Smooth muscle cell (in vitro differentiated cells): ENCODE measurements at regions not wholly inside any gene's neighbourhood (a gene's known extent, or its start where the extent isn't known, plus 50 kb on each side); places are given as distances from the start of the nearest gene placed in this dataset.

ENCODE experiments used
- DNase-seq: peaks from one replicate; lab custom pipeline; 2025; ENCODE audit not compliant: unreplicated experiment; lab: John Stamatoyannopoulos, UW
- H2AFZ ChIP-seq: fragments of 200-600 bp; sonication (generic); 2 replicates; pipeline ENCODE4 v1.6.0; 2016; ENCODE audit warnings: antibody characterized with exemption, low read depth, mild to moderate bottlenecking
- H3F3A ChIP-seq: fragments of 200-600 bp; sonication (generic); 2 replicates; pipeline ENCODE4 v1.6.0; 2017; ENCODE audit warnings: antibody characterized with exemption, low read depth
- H3K27ac ChIP-seq: fragments of 200-600 bp; sonication (generic); 2 replicates; pipeline ENCODE4 v1.5.1; 2016; ENCODE audit warnings: low read depth, mild to moderate bottlenecking
- H3K27me3 ChIP-seq: fragments of 200-600 bp; sonication (generic); 2 replicates; pipeline ENCODE4 v1.6.1; 2016; ENCODE audit warnings: low read depth, mild to moderate bottlenecking
- H3K36me3 ChIP-seq: fragments of 200-600 bp; sonication (generic); 2 replicates; pipeline ENCODE4 v1.5.1; 2016; ENCODE audit warnings: low read depth
- H3K4me1 ChIP-seq: fragments of 200-600 bp; sonication (generic); 2 replicates; pipeline ENCODE4 v1.5.1; 2016; ENCODE audit warnings: low read depth
- H3K4me2 ChIP-seq: fragments of 200-600 bp; sonication (generic); 2 replicates; pipeline ENCODE4 v1.6.0; 2016; ENCODE audit warnings: mild to moderate bottlenecking
- H3K4me3 ChIP-seq: fragments of 200-600 bp; sonication (generic); 2 replicates; pipeline ENCODE4 v1.5.1; 2016; ENCODE audit warnings: mild to moderate bottlenecking
- H3K79me2 ChIP-seq: fragments of 200-600 bp; sonication (generic); 2 replicates; pipeline ENCODE4 v1.6.0; 2016; ENCODE audit warnings: low read depth, mild to moderate bottlenecking
- H3K9ac ChIP-seq: fragments of 200-600 bp; sonication (generic); 2 replicates; pipeline ENCODE4 v1.6.0; 2016; ENCODE audit warnings: low read depth
- H3K9me3 ChIP-seq: fragments of 200-600 bp; sonication (generic); replicated peaks from 2 replicates; pipeline ENCODE4 v1.5.1; 2016; ENCODE audit warnings: low read depth
- H4K20me1 ChIP-seq: fragments of 200-600 bp; sonication (generic); 2 replicates; pipeline ENCODE4 v1.6.0; 2016; ENCODE audit warnings: low read depth
- WGBS: methylation state at CpG from one replicate; pipeline ENCODE4 v1.1.7; 2016; ENCODE audit warnings: low lambda C conversion rate; 5-methylcytosine and 5-hydroxymethylcytosine counted together
- TF ChIP-seq, protein P1 (sequence below): fragments of 200-600 bp; sonication (generic); IDR thresholded peaks from 2 replicates; pipeline ENCODE4 v1.5.1; 2017; ENCODE audit warnings: borderline replicate concordance, mild to moderate bottlenecking, antibody characterized with exemption; ENCODE audit not compliant: insufficient read depth, poor library complexity, severe bottlenecking

DNA sequence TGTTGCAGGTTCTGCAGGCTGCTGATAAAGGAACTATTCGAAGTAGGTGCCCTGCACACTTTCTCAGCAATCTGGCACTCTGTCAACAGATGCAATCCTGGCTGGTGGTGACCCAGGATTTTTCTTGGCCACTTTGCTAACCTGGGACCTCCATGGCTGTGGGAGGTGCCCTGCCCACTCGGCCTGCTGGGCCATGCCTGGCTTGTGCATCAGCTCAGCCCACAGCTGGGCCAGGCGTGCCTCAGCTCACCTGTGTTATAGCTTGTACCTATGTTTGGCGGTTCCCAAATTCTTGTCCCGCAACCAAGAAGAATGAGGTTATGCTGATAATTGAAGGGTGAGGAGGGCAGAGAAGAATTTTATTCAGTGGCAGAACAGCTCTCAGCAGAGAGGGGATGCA, 141.7 kb downstream of the NPY start:
- no peak for DNase-seq
- H3F3A ChIP-seq = no peaks in the 10 kb centered on the region
- 85% methylated on average over 5 of the region's 5 CpGs for WGBS
- H3K4me1 ChIP-seq = peaks cover 5% of the 10 kb centered on the region
- no peaks in the 10 kb centered on the region for H3K79me2 ChIP-seq
- no peaks in the 10 kb centered on the region for H4K20me1 ChIP-seq
- H3K27ac ChIP-seq = no peak overlapping the region
- TF ChIP-seq, protein P1, sequence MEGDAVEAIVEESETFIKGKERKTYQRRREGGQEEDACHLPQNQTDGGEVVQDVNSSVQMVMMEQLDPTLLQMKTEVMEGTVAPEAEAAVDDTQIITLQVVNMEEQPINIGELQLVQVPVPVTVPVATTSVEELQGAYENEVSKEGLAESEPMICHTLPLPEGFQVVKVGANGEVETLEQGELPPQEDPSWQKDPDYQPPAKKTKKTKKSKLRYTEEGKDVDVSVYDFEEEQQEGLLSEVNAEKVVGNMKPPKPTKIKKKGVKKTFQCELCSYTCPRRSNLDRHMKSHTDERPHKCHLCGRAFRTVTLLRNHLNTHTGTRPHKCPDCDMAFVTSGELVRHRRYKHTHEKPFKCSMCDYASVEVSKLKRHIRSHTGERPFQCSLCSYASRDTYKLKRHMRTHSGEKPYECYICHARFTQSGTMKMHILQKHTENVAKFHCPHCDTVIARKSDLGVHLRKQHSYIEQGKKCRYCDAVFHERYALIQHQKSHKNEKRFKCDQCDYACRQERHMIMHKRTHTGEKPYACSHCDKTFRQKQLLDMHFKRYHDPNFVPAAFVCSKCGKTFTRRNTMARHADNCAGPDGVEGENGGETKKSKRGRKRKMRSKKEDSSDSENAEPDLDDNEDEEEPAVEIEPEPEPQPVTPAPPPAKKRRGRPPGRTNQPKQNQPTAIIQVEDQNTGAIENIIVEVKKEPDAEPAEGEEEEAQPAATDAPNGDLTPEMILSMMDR = no peak
- H3K4me2 ChIP-seq = no peak overlapping the region
- no peak overlapping the region for H3K4me3 ChIP-seq
- H2AFZ ChIP-seq = no peak overlapping the region
- H3K27me3 ChIP-seq = no peaks in the 10 kb centered on the region
- H3K36me3 ChIP-seq = no peaks in the 10 kb centered on the region
- no peak overlapping the region for H3K9ac ChIP-seq
- no peaks in the 10 kb centered on the region for H3K9me3 ChIP-seq

DNA sequence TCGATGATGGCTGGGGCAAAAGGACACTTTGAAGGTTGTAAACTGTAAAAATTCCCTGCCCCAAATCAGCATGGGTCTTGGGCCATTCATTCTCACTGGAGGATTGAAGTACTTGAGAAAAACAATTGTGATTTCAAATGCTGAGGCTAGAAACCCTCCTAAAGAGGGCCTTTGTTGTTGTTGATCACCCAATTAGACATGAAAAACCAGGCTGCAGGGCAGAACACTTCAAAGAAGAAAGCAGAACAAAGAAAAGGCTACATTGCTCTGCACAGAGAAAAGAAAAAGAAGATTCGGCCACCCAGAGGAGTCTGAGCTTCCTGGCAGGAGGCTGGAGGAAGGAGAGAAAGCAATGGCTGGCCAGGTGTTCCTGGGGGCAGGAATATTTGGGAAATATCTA, 143.1 kb downstream of the NPY start:
- H3K4me3 ChIP-seq = no peak overlapping the region
- no peaks in the 10 kb centered on the region for H3F3A ChIP-seq
- peaks cover 5% of the 10 kb centered on the region for H3K4me1 ChIP-seq
- no peaks in the 10 kb centered on the region for H3K36me3 ChIP-seq
- no peaks in the 10 kb centered on the region for H3K27me3 ChIP-seq
- H2AFZ ChIP-seq = no peak overlapping the region
- DNase-seq = no peak
- H4K20me1 ChIP-seq = no peaks in the 10 kb centered on the region
- H3K9me3 ChIP-seq = no peaks in the 10 kb centered on the region
- no peak overlapping the region for H3K27ac ChIP-seq
- H3K79me2 ChIP-seq = no peaks in the 10 kb centered on the region
- TF ChIP-seq, protein P1 = no peak
- WGBS = 48% methylated on average over 2 of the region's 2 CpGs
- H3K9ac ChIP-seq = no peak overlapping the region
- H3K4me2 ChIP-seq = no peak overlapping the region

DNA sequence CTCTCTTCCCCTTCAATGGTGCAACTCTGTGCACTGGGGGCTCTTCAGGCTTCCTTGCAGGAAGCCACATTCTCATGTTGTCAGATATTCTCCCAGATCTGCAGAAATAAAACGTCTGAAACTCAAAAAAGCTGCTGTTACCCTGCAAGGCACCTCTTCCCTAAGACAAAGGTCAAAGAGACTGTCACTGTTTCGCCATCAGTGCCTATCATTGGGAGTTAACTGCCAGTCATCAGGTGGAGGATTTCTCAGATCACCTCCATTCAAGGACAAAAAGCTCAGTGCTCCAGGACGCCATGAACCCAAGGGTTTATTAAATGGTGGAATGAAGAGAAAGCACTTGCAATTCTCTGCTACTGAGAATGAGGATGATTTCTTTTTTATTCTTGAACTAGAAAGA, 144.6 kb upstream of the PALS2 start:
- no peak overlapping the region for H3K9ac ChIP-seq
- no peaks in the 10 kb centered on the region for H3K9me3 ChIP-seq
- H3K27ac ChIP-seq = no peak overlapping the region
- no peaks in the 10 kb centered on the region for H3K36me3 ChIP-seq
- TF ChIP-seq, protein P1 = no peak
- peaks cover 5% of the 10 kb centered on the region for H3K4me1 ChIP-seq
- no peaks in the 10 kb centered on the region for H3K79me2 ChIP-seq
- no peaks in the 10 kb centered on the region for H3K27me3 ChIP-seq
- no peaks in the 10 kb centered on the region for H4K20me1 ChIP-seq
- H3K4me2 ChIP-seq = no peak overlapping the region
- H3K4me3 ChIP-seq = no peak overlapping the region
- DNase-seq = no peak
- WGBS = 74% methylated on average over 3 of the region's 3 CpGs
- no peak overlapping the region for H2AFZ ChIP-seq
- H3F3A ChIP-seq = no peaks in the 10 kb centered on the region

DNA sequence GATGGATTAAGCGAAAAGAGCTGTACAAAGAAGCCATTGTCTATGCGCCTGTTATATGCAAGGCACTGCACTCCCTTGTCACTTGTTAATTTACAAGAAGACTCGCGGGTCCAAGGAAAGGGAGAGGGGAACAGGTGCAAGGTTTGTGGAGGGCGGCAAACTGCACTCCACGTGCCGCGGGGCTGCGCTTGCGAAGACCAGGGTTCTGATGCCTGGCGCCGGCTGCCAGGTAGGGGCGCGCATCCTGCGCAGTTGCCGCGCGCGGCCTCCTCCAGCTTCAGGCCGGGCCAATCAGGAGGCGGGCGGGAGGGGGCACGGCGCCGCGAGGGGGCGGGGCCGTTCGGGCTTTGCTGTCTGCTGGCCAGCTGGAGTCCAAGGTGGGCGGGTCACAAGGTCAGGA, 140.6 kb upstream of the PALS2 start:
- WGBS = 97% methylated on average over 13 of the region's 30 CpGs
- H2AFZ ChIP-seq = no peak overlapping the region

More for the DNA sequence above, 140.6 kb upstream of the PALS2 start:
- no peak for DNase-seq
- no peak overlapping the region for H3K9ac ChIP-seq
- no peak overlapping the region for H3K4me2 ChIP-seq
- no peak overlapping the region for H3K27ac ChIP-seq
- TF ChIP-seq, protein P1 = no peak
- H3K36me3 ChIP-seq = no peaks in the 10 kb centered on the region
- H3K4me1 ChIP-seq = peaks cover 1% of the 10 kb centered on the region
- H3K27me3 ChIP-seq = no peaks in the 10 kb centered on the region
- H3F3A ChIP-seq = no peaks in the 10 kb centered on the region
- H3K4me3 ChIP-seq = no peak overlapping the region
- no peaks in the 10 kb centered on the region for H4K20me1 ChIP-seq
- H3K9me3 ChIP-seq = no peaks in the 10 kb centered on the region
- no peaks in the 10 kb centered on the region for H3K79me2 ChIP-seq
